DMS53 treated with DMSO at 0.1 percent for 48 hours (cell line): ENCODE measurements at regions not wholly inside any gene's neighbourhood (a gene's known extent, or its start where the extent isn't known, plus 50 kb on each side); places are given as distances from the start of the nearest gene placed in this dataset.

Source experiments
- DNase-seq: peaks from one replicate; lab custom pipeline; 2025; ENCODE audit not compliant: unreplicated experiment; lab: John Stamatoyannopoulos, UW

- DNase-seq = no peak
Measured at GRCh38 chr13:30151388-30151787, 156.0 kb downstream of the KATNAL1 start.

- no peak for DNase-seq
Measured at GRCh38 chr13:30149248-30149647, 158.1 kb downstream of the KATNAL1 start.

- no peak for DNase-seq
Measured at GRCh38 chr13:30148786-30149185, 158.6 kb downstream of the KATNAL1 start.

GRCh38 chr13:30148171-30148754, 159.1 kb downstream of the KATNAL1 start:
- DNase-seq = no peak

GRCh38 chr13:30147421-30147820, 159.9 kb downstream of the KATNAL1 start:
- DNase-seq = no peak

- DNase-seq = no peak
Measured at GRCh38 chr13:30147015-30147414, 160.3 kb downstream of the KATNAL1 start.

GRCh38 chr13:30145709-30146367, 161.5 kb downstream of the KATNAL1 start:
- DNase-seq = no peak

- DNase-seq = no peak
Measured at GRCh38 chr13:30143666-30144400, 163.5 kb downstream of the KATNAL1 start.

- no peak for DNase-seq
Measured at GRCh38 chr13:30142486-30143211, 164.7 kb downstream of the KATNAL1 start.

GRCh38 chr13:30141775-30142485, 165.4 kb downstream of the KATNAL1 start:
- no peak for DNase-seq

- DNase-seq = no peak
Measured at GRCh38 chr13:30140973-30141372, 166.4 kb downstream of the KATNAL1 start.

- no peak for DNase-seq
Measured at GRCh38 chr13:30138511-30138910, 168.8 kb downstream of the KATNAL1 start.

GRCh38 chr13:30135868-30136267, 171.5 kb downstream of the KATNAL1 start:
- DNase-seq = no peak

GRCh38 chr13:30135351-30135750, 172.0 kb downstream of the KATNAL1 start:
- no peak for DNase-seq

GRCh38 chr13:30134578-30134977, 172.8 kb downstream of the KATNAL1 start:
- no peak for DNase-seq

GRCh38 chr13:30133996-30134395, 173.4 kb downstream of the KATNAL1 start:
- no peak for DNase-seq

- peak; percentile 75 for DNase-seq
Measured at GRCh38 chr13:30133554-30133912, 173.8 kb downstream of the KATNAL1 start.

- peak; percentile 91 for DNase-seq
Measured at GRCh38 chr13:30132623-30133553, 174.5 kb downstream of the KATNAL1 start.

GRCh38 chr13:30129411-30129810, 177.9 kb downstream of the KATNAL1 start:
- DNase-seq = no peak

GRCh38 chr13:30128591-30128990, 178.8 kb downstream of the KATNAL1 start:
- no peak for DNase-seq
